ENCODE measurements at regions not wholly inside any gene's neighbourhood (a gene's known extent, or its start where the extent isn't known, plus 50 kb on each side); places are given as distances from the start of the nearest gene placed in this dataset.
"Not testable (repeated sequence)": the region's sequence is repeated elsewhere in the genome, so short reads cannot be mapped to it uniquely, and the experiment has no call there.

- no TSS peak for BruUV-seq (replicated peaks)
- DNase-seq (ENCODE audit: unreplicated experiment), result no peak
- Mint-ChIP-seq H3K36me3 (ENCODE audit: insufficient read depth, unreplicated experiment) (peaks cover 39% of the 10 kb centered on the region), H3K9me3 (ENCODE audit: unreplicated experiment) (no peaks in the 10 kb centered on the region), H3K4me3 (ENCODE audit: unreplicated experiment) (no peak overlapping the region), H3K27ac (ENCODE audit: low read depth, unreplicated experiment) (peak overlapping the region; percentile 81), H3K27me3 (ENCODE audit: insufficient read depth, unreplicated experiment) (no peaks in the 10 kb centered on the region), H3K4me1 (ENCODE audit: insufficient read depth, unreplicated experiment) (peaks cover 29% of the 10 kb centered on the region)
- intact Hi-C loops (cut with micrococcal nuclease), result no loop called here
- ChIA-PET CTCF (no interaction called here), POLR2A (no interaction called here)
- TF ChIP-seq, protein P1, sequence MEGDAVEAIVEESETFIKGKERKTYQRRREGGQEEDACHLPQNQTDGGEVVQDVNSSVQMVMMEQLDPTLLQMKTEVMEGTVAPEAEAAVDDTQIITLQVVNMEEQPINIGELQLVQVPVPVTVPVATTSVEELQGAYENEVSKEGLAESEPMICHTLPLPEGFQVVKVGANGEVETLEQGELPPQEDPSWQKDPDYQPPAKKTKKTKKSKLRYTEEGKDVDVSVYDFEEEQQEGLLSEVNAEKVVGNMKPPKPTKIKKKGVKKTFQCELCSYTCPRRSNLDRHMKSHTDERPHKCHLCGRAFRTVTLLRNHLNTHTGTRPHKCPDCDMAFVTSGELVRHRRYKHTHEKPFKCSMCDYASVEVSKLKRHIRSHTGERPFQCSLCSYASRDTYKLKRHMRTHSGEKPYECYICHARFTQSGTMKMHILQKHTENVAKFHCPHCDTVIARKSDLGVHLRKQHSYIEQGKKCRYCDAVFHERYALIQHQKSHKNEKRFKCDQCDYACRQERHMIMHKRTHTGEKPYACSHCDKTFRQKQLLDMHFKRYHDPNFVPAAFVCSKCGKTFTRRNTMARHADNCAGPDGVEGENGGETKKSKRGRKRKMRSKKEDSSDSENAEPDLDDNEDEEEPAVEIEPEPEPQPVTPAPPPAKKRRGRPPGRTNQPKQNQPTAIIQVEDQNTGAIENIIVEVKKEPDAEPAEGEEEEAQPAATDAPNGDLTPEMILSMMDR (IDR thresholded peaks at IDR 0.05; ENCODE audit: unreplicated experiment), result no peak
These were observed 208.7 kb downstream of the SIPA1L2 start for GRCh38 chr1:232421143-232421796.

DNA sequence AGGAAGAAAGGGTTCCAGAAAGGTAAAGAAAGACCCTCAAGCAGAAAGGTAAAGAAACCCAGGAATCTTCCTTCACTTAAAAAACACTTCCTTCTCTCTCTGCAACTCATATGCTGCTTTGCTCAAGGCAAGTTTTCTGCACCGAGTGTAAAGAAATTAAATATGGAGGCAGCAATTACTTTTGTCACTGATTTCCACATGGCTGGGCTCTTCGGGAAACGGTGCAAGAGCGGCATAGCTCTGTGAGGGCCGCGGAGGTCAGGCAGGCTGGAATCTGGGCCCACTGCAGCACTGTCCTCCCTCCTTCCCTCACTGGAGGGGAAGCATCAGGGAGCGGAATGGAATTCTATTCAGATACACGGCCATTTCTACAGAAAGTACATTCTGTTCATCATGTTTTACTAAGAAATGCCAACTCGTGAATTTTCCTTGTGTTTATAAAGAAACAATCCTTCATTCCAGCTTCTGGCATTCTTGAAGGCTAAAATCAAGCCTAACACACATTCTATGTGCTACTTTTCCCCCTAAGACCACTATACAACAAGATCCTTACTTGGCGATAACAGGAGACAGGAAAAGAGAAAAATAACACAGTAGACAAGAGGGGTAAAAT is 212.2 kb downstream of the SIPA1L2 start:
- Mint-ChIP-seq H3K27me3 (ENCODE audit: insufficient read depth, unreplicated experiment) (no peaks in the 10 kb centered on the region), H3K27ac (ENCODE audit: low read depth, unreplicated experiment) (no peak overlapping the region), H3K36me3 (ENCODE audit: insufficient read depth, unreplicated experiment) (peaks cover 40% of the 10 kb centered on the region), H3K4me3 (ENCODE audit: unreplicated experiment) (no peak overlapping the region), H3K4me1 (ENCODE audit: insufficient read depth, unreplicated experiment) (peaks cover 35% of the 10 kb centered on the region), H3K9me3 (ENCODE audit: unreplicated experiment) (no peaks in the 10 kb centered on the region)
- TF ChIP-seq, protein P1 (IDR thresholded peaks at IDR 0.05; ENCODE audit: unreplicated experiment), result no peak
- intact Hi-C loops (cut with micrococcal nuclease), result loop anchor here (5.0 kb wide), 1 partner anchor 660 kb away; no protein-coding TSS in a partner anchor
- no peak for DNase-seq (ENCODE audit: unreplicated experiment)
- POLR2A ChIA-PET, result interaction anchor here (1.5 to 1.6 kb wide), 2 partner anchors 10 to 12 kb away, joined by 4 to 5 read pairs; no protein-coding TSS in a partner anchor
- CTCF ChIA-PET, result interaction anchor here (0.6 to 1.4 kb wide), 6 partner anchors 90 to 1031 kb away, joined by 3 to 8 read pairs (median 3); no protein-coding TSS in a partner anchor
- no TSS peak for BruUV-seq (replicated peaks)

- no peaks in the 10 kb centered on the region for H3K9me3 Mint-ChIP-seq (ENCODE audit: unreplicated experiment)
- intact Hi-C loops (cut with micrococcal nuclease), result loop anchor here (5.0 kb wide), 1 partner anchor 659 kb away; no protein-coding TSS in a partner anchor
- H3K36me3 Mint-ChIP-seq (ENCODE audit: insufficient read depth, unreplicated experiment), result peaks cover 41% of the 10 kb centered on the region
- TF ChIP-seq, protein P1 (IDR thresholded peaks at IDR 0.05; ENCODE audit: unreplicated experiment), result no peak
- ChIA-PET POLR2A (interaction anchor here (0.6 to 1.6 kb wide), 3 partner anchors 11 to 1220 kb away, joined by 3 to 4 read pairs (median 4); partner anchors contain the start of gene SIPA1L2), CTCF (interaction anchor here (0.6 to 1.0 kb wide), 2 partner anchors 211 to 691 kb away, joined by 3 read pairs; no protein-coding TSS in a partner anchor)
- BruUV-seq (replicated peaks), result no TSS peak
- H3K4me1 Mint-ChIP-seq (ENCODE audit: insufficient read depth, unreplicated experiment), result peaks cover 21% of the 10 kb centered on the region
- DNase-seq (ENCODE audit: unreplicated experiment), result peak; percentile 40
- H3K27me3 Mint-ChIP-seq (ENCODE audit: insufficient read depth, unreplicated experiment), result no peaks in the 10 kb centered on the region
- no peak overlapping the region for H3K4me3 Mint-ChIP-seq (ENCODE audit: unreplicated experiment)
- peak overlapping the region; percentile 57 for H3K27ac Mint-ChIP-seq (ENCODE audit: low read depth, unreplicated experiment)
These were observed 213.8 kb downstream of the SIPA1L2 start for GRCh38 chr1:232416026-232416568.

GRCh38 chr1:232415481-232415880 is 214.5 kb downstream of the SIPA1L2 start:
- H3K27me3 Mint-ChIP-seq (ENCODE audit: insufficient read depth, unreplicated experiment); H3K9me3 Mint-ChIP-seq (ENCODE audit: unreplicated experiment); BruUV-seq (replicated peaks): not testable (repeated sequence)
- peak overlapping the region; percentile 49 for H3K4me3 Mint-ChIP-seq (ENCODE audit: unreplicated experiment)
- DNase-seq (ENCODE audit: unreplicated experiment), result peak; percentile 70
- H3K4me1 Mint-ChIP-seq (ENCODE audit: insufficient read depth, unreplicated experiment), result peaks cover 21% of the 10 kb centered on the region
- TF ChIP-seq, protein P1 (IDR thresholded peaks at IDR 0.05; ENCODE audit: unreplicated experiment), result peak; percentile 11
- POLR2A ChIA-PET, result interaction anchor here (0.8 kb wide), 1 partner anchor 23 kb away, joined by 3 read pairs; no protein-coding TSS in a partner anchor
- CTCF ChIA-PET, result interaction anchor here (1.4 kb wide), 1 partner anchor 549 kb away, joined by 3 read pairs; no protein-coding TSS in a partner anchor
- peak overlapping the region; percentile 17 for H3K27ac Mint-ChIP-seq (ENCODE audit: low read depth, unreplicated experiment)
- peaks cover 38% of the 10 kb centered on the region for H3K36me3 Mint-ChIP-seq (ENCODE audit: insufficient read depth, unreplicated experiment)
- intact Hi-C loops (cut with micrococcal nuclease), result loop anchor here (2.0 to 5.0 kb wide), 2 partner anchors 549 to 658 kb away; no protein-coding TSS in a partner anchor

Measured in MCF 10A (cell line).